Prostate gland (tissue), 2 donors: ENCODE measurements at regions not wholly inside any gene's neighbourhood (a gene's known extent, or its start where the extent isn't known, plus 50 kb on each side); places are given as distances from the start of the nearest gene placed in this dataset.

Experiments
- CTCF ChIP-seq, 4 experiments: fragments of 200-600 bp in 2 of 4; fragments of 450-650 bp in 2 of 4; sonication (generic) in 2 of 4; IDR thresholded peaks; 1 replicate in 3 of 4; 2 replicates in 1 of 4; pipeline ENCODE4 v1.5.1; 2016 to 2019; ENCODE audit warnings: antibody characterized with exemption in 4 of 4, mild to moderate bottlenecking in 2 of 4, moderate library complexity in 2 of 4
- POLR2A ChIP-seq: fragments of 450-650 bp; IDR thresholded peaks from one replicate; pipeline ENCODE4 v1.6.1; 2016; ENCODE audit warnings: antibody characterized with exemption, mild to moderate bottlenecking
- POLR2AphosphoS5 ChIP-seq: sonication (generic); formaldehyde crosslinking; IDR thresholded peaks from one replicate; pipeline ENCODE4 v1.6.1; 2017; ENCODE audit warnings: antibody characterized with exemption

GRCh38 chr3:106108925-106109324, 240.1 kb upstream of the CBLB start:
- TF ChIP-seq POLR2AphosphoS5 (no peak), POLR2A (no peak), CTCF (IDR thresholded peaks at IDR 0.05) (no peak)
